Type B pancreatic cell (in vitro differentiated cells): ENCODE measurements at regions not wholly inside any gene's neighbourhood (a gene's known extent, or its start where the extent isn't known, plus 50 kb on each side); places are given as distances from the start of the nearest gene placed in this dataset.

ENCODE experiments used
- DNase-seq: peaks from one replicate; pipeline ENCODE4 v3.0.0; 2021; ENCODE audit warnings: mixed read lengths; ENCODE audit not compliant: unreplicated experiment; ENCODE audit errors: extremely low spot score
- H3K27ac Mint-ChIP-seq: 2 replicates; pipeline ENCODE4 v1.8.0; 2021; ENCODE audit warnings: mild to moderate bottlenecking, mixed read lengths
- H3K27me3 Mint-ChIP-seq: 2 replicates; pipeline ENCODE4 v1.8.0; 2021; ENCODE audit warnings: mixed read lengths
- H3K36me3 Mint-ChIP-seq: 2 replicates; pipeline ENCODE4 v1.8.0; 2021; ENCODE audit warnings: mixed read lengths
- H3K4me1 Mint-ChIP-seq: one replicate; pipeline ENCODE4 v1.8.0; 2021; ENCODE audit warnings: mixed read lengths; ENCODE audit not compliant: unreplicated experiment
- H3K4me3 Mint-ChIP-seq: 2 replicates; pipeline ENCODE4 v1.8.0; 2021; ENCODE audit warnings: mild to moderate bottlenecking, mixed read lengths
- H3K9me3 Mint-ChIP-seq: 2 replicates; pipeline ENCODE4 v1.8.0; 2021; ENCODE audit warnings: mixed read lengths
- TF ChIP-seq, protein P1 (sequence below): fragments of 200-600 bp; sonication (generic); conservative IDR thresholded peaks from 2 replicates; pipeline ENCODE4 v1.5.0; 2021; ENCODE audit warnings: antibody characterized with exemption, mild to moderate bottlenecking

DNA sequence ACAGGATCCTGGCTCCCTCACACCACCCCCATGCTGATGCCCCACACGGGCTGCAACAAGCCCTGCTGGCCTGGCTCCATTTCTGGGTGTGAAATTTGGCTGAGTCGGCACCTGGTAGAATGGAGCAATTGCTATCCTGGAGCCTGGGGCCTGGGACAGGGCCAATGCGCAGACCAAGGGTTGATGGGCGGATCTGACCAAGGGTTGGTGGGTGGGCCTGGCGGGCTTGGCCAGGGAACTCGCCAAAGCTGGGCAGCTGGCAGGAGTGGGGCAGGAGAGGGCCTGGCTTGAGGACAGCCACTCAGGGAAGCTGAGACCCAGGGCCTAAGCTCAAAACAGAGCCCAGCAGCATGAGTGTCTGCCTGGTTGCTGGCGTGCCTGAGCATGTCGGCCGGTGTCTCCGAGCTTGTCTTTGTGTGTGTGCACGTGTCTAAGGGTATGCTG is 70.9 kb upstream of the POU3F1 start:
- TF ChIP-seq, protein P1, sequence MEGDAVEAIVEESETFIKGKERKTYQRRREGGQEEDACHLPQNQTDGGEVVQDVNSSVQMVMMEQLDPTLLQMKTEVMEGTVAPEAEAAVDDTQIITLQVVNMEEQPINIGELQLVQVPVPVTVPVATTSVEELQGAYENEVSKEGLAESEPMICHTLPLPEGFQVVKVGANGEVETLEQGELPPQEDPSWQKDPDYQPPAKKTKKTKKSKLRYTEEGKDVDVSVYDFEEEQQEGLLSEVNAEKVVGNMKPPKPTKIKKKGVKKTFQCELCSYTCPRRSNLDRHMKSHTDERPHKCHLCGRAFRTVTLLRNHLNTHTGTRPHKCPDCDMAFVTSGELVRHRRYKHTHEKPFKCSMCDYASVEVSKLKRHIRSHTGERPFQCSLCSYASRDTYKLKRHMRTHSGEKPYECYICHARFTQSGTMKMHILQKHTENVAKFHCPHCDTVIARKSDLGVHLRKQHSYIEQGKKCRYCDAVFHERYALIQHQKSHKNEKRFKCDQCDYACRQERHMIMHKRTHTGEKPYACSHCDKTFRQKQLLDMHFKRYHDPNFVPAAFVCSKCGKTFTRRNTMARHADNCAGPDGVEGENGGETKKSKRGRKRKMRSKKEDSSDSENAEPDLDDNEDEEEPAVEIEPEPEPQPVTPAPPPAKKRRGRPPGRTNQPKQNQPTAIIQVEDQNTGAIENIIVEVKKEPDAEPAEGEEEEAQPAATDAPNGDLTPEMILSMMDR: no peak
- Mint-ChIP-seq H3K9me3 (no peaks in the 10 kb centered on the region), H3K4me3 (no peak overlapping the region), H3K4me1 (peaks cover 6% of the 10 kb centered on the region), H3K27me3 (peaks cover 18% of the 10 kb centered on the region), H3K36me3 (no peaks in the 10 kb centered on the region), H3K27ac (peak overlapping the region; percentile 3)
- no peak for DNase-seq

DNA sequence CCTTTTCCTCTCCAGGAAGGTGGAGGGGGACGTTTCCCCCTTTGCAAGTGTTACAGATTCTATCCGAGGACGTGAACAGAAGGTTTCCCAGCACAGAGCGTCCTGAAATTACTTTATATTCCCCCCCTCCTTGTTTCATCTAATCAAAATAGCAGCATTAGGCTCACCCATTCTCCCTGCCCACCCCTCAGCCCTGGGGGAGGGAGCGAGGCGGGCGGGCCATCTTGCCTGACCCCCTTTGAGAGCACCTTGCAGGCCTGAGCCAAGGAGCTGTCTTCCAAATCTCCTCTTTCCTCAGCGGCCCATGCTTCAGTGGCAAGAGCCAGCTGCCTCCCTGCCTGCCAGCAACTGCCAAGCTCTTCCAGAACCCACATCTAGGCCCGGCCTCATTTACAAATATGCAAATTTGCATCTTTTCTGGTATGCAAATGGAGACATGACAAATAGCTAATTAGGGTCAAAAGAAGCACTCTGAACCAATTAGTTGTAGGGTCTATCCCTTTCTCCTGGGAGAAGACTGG is 69.1 kb upstream of the POU3F1 start:
- Mint-ChIP-seq H3K9me3 (no peaks in the 10 kb centered on the region), H3K4me3 (no peak overlapping the region), H3K36me3 (no peaks in the 10 kb centered on the region), H3K4me1 (peaks cover 6% of the 10 kb centered on the region), H3K27ac (no peak overlapping the region), H3K27me3 (peaks cover 18% of the 10 kb centered on the region)
- TF ChIP-seq, protein P1: no peak
- no peak for DNase-seq

DNA sequence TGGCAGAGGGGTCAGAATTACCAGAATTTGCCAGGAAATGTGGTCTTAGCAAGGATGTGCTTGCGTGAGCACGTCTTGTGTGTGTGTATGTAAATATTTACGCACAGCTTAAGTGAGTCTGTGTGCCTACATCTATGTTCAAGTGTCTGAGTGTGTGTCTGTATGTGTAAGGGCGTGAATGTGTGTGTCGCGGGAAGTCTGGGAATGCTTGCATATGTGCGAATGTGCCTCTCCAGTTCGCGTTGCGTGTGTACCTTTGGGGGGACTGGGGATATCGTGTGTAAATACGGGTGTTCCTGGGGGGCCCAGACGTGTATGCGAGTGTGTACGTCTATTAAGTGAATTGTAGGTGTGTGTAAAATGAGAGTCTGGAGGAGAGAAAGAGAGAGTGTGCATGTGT is 68.6 kb upstream of the POU3F1 start:
- H3K36me3 Mint-ChIP-seq: no peaks in the 10 kb centered on the region
- H3K9me3 Mint-ChIP-seq: peaks cover 2% of the 10 kb centered on the region
- no peak overlapping the region for H3K4me3 Mint-ChIP-seq
- H3K27me3 Mint-ChIP-seq: peaks cover 18% of the 10 kb centered on the region
- peaks cover 6% of the 10 kb centered on the region for H3K4me1 Mint-ChIP-seq
- DNase-seq: no peak
- TF ChIP-seq, protein P1: no peak
- H3K27ac Mint-ChIP-seq: no peak overlapping the region

DNA sequence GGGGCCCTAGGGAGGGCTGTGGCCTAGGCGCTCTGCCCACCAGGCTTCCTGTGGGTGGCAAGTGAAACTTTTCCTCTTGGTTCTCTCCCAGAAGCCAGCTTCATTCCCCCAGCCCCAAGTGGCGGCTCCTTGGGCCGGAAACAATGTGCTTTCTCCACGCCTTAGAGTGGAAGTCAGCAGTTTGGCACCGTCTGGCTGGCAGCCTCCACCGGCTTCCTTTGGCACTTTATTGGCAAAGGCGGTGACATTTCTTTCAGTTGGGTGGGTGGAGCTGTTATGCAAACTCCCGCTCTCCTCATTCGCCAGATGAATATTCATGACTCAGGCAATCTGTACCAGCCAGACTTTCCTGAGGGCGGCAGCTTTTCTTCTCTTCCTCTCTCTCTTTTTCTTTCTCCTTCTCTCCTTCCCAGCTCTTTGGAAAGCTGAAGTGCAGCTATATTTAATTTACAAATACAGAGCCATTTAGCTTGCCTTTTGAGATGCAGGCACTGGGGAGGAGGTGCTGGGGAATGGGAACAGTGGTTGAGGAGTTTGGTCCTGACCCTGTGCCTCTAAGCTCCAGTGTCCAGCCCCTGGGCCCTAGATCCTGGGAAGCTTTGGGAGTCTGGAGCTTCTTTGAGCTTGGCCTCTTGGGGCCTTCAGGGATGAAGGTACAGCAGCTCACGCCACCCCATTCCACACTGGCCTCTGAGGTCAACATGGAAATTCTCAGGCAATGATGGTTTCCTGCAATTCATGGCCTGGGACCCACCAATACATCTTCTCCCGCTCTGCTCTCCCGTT is 67.8 kb upstream of the POU3F1 start:
- Mint-ChIP-seq H3K4me3 (no peak overlapping the region), H3K4me1 (peaks cover 6% of the 10 kb centered on the region), H3K27me3 (peaks cover 18% of the 10 kb centered on the region), H3K27ac (no peak overlapping the region), H3K9me3 (peaks cover 3% of the 10 kb centered on the region), H3K36me3 (no peaks in the 10 kb centered on the region)
- TF ChIP-seq, protein P1: no peak
- DNase-seq: no peak

DNA sequence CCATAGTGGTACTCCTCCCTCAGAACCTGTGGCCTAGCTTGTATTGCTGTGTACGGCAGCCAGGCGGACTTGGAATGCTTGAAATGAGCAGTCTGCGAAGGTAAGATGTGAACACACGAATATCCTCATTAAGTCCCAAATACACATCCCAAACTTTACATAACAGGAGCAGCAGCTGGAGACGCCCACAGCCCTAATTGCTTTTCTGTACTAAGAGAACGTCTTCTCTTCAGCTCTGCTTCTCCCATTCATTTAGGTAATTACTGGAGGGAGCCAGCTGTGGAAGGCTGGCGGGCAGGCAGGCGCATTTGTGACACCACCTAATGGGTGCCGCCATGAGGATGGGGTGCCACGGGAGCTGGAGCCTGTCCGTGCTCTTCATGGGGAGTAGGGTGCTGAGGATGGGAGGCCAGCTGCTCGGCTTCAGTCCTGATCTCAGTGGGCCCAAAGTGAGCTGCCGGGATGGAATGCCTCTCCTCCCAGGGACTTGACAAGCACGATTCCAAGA is 66.6 kb upstream of the POU3F1 start:
- no peak overlapping the region for H3K4me3 Mint-ChIP-seq
- no peak for DNase-seq
- H3K27me3 Mint-ChIP-seq: peaks cover 14% of the 10 kb centered on the region
- no peak overlapping the region for H3K27ac Mint-ChIP-seq
- no peaks in the 10 kb centered on the region for H3K36me3 Mint-ChIP-seq
- TF ChIP-seq, protein P1: no peak
- no peaks in the 10 kb centered on the region for H3K4me1 Mint-ChIP-seq
- H3K9me3 Mint-ChIP-seq: peaks cover 3% of the 10 kb centered on the region
